Mesenchymal stem cell (in vitro differentiated cells and primary cell): ENCODE measurements at regions not wholly inside any gene's neighbourhood (a gene's known extent, or its start where the extent isn't known, plus 50 kb on each side); places are given as distances from the start of the nearest gene placed in this dataset.

Source experiments
- DNase-seq: peaks from one replicate; pipeline ENCODE4 v3.0.0-alpha.2; 2013
- H2AFZ ChIP-seq: one replicate; pipeline ENCODE4 v1.6.1; 2013; ENCODE audit warnings: low read depth, mild to moderate bottlenecking, control low read depth, inconsistent platforms, low read length, moderate library complexity
- H2AK5ac ChIP-seq: 2 replicates; pipeline ENCODE4 v1.6.1; 2013; ENCODE audit warnings: low read length, moderate library complexity, mild to moderate bottlenecking, inconsistent platforms; ENCODE audit not compliant: severe bottlenecking
- H2BK120ac ChIP-seq: one replicate; pipeline ENCODE4 v1.6.1; 2013; ENCODE audit warnings: low read depth, mild to moderate bottlenecking, inconsistent platforms, low read length, moderate library complexity
- H2BK12ac ChIP-seq, 2 experiments: one replicate each; pipeline ENCODE4 v1.6.1; 2013; ENCODE audit warnings: inconsistent platforms in 2 of 2, low read length in 2 of 2, mild to moderate bottlenecking in 2 of 2, moderate library complexity in 2 of 2, control low read depth in 1 of 2
- H2BK15ac ChIP-seq: one replicate; pipeline ENCODE4 v1.6.1; 2013; ENCODE audit warnings: mild to moderate bottlenecking, low read depth, inconsistent platforms; ENCODE audit not compliant: poor library complexity, severe bottlenecking
- H2BK5ac ChIP-seq: 2 replicates; pipeline ENCODE4 v1.6.1; 2013; ENCODE audit warnings: low read depth, mild to moderate bottlenecking, low read length, control low read depth, inconsistent platforms; ENCODE audit not compliant: poor library complexity, severe bottlenecking
- H3K14ac ChIP-seq, 2 experiments: one replicate each; pipeline ENCODE4 v1.6.1; 2013; ENCODE audit warnings: inconsistent platforms in 2 of 2, low read length in 2 of 2, control low read depth in 1 of 2, mild to moderate bottlenecking in 1 of 2, moderate library complexity in 1 of 2
- H3K18ac ChIP-seq, 2 experiments: one replicate each; pipeline ENCODE4 v1.6.1; 2013; ENCODE audit warnings: inconsistent platforms in 2 of 2, low read length in 2 of 2, control low read depth in 1 of 2, low read depth in 1 of 2, mild to moderate bottlenecking in 1 of 2
- H3K23ac ChIP-seq, 2 experiments: one replicate each; pipeline ENCODE4 v1.6.1; 2013; ENCODE audit warnings: inconsistent platforms in 2 of 2, low read length in 2 of 2, mild to moderate bottlenecking in 2 of 2, moderate library complexity in 2 of 2, control low read depth in 1 of 2
- H3K27ac ChIP-seq: 2 replicates; pipeline ENCODE4 v1.5.1; 2013; ENCODE audit warnings: mild to moderate bottlenecking, moderate library complexity, low read length, control low read depth, inconsistent platforms; ENCODE audit not compliant: poor library complexity, severe bottlenecking
- H3K27me3 ChIP-seq, 2 experiments: 2 replicates each; pipeline versions ENCODE4 v1.6.1 to v1.7.0; 2013; ENCODE audit warnings: low read length in 2 of 2, mild to moderate bottlenecking in 2 of 2, moderate library complexity in 2 of 2, control low read depth in 1 of 2, inconsistent platforms in 1 of 2; ENCODE audit not compliant: control insufficient read depth in 1 of 2, insufficient read depth in 1 of 2
- H3K36me3 ChIP-seq, 2 experiments: 2 replicates each; pipeline versions ENCODE4 v1.6.1 to v1.7.0; 2013; ENCODE audit warnings: low read length in 2 of 2, control low read depth in 1 of 2, inconsistent platforms in 1 of 2, low read depth in 1 of 2, mild to moderate bottlenecking in 1 of 2; ENCODE audit not compliant: insufficient read depth in 2 of 2, control insufficient read depth in 1 of 2
- H3K4ac ChIP-seq, 2 experiments: one replicate each; pipeline ENCODE4 v1.6.1; 2013; ENCODE audit warnings: inconsistent platforms in 2 of 2, low read length in 2 of 2, mild to moderate bottlenecking in 2 of 2, moderate library complexity in 2 of 2, control low read depth in 1 of 2, low read depth in 1 of 2
- H3K4me1 ChIP-seq: 2 replicates; pipeline ENCODE4 v1.6.1; 2013; ENCODE audit warnings: low read depth, low read length, control low read depth; ENCODE audit not compliant: control insufficient read depth, insufficient read depth
- H3K4me2 ChIP-seq: 2 replicates; pipeline ENCODE4 v1.6.1; 2013; ENCODE audit warnings: low read length, mild to moderate bottlenecking, inconsistent platforms; ENCODE audit not compliant: poor library complexity, severe bottlenecking
- H3K4me3 ChIP-seq, 2 experiments: 2 replicates each; pipeline versions ENCODE4 v1.5.1 to v1.7.0; 2013; ENCODE audit warnings: low read length in 2 of 2, mild to moderate bottlenecking in 2 of 2, control low read depth in 1 of 2, low read depth in 1 of 2; ENCODE audit not compliant: insufficient read depth in 1 of 2
- H3K79me1 ChIP-seq: replicated peaks from 2 replicates; pipeline ENCODE4 v1.6.1; 2013; ENCODE audit warnings: mild to moderate bottlenecking, control low read depth, low read length, inconsistent platforms; ENCODE audit not compliant: poor library complexity, severe bottlenecking
- H3K9ac ChIP-seq: 2 replicates; pipeline ENCODE4 v1.7.0; 2013; ENCODE audit warnings: mild to moderate bottlenecking, low read length, moderate library complexity
- H3K9me3 ChIP-seq: 2 replicates; pipeline ENCODE4 v1.7.0; 2013; ENCODE audit warnings: mild to moderate bottlenecking, low read length; ENCODE audit not compliant: control insufficient read depth
- H4K8ac ChIP-seq: one replicate; pipeline ENCODE4 v1.6.1; 2013; ENCODE audit warnings: inconsistent platforms, mild to moderate bottlenecking, low read length, moderate library complexity
- H4K91ac ChIP-seq: one replicate; pipeline ENCODE4 v1.6.1; 2013; ENCODE audit warnings: mild to moderate bottlenecking, low read length, inconsistent platforms
- whole genome bisulfite sequencing: methylation state at CpG from one replicate; pipeline ENCODE4 v1.1.7; 2013; ENCODE audit warnings: mixed read lengths; 5-methylcytosine and 5-hydroxymethylcytosine counted together

DNA sequence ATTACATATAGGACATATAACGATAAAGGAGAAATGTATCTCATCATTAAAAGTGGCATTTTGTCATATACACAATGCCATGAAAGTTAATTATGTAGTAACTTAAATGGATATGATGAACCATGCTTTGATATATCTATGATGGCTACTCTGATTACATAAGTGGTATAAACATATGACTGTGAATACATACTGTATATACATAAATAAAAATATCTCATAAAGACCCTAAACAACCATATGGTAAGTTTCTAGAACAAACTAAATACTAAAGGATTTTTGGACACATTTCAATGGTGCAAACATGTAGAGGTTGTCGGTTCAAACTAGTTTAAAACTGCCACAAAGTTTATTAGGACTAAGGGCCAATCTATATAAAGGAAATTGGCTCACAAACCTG, 849.6 kb upstream of the INTU start:
- H3K23ac ChIP-seq, result no peak overlapping the region
- peaks cover 3% of the 10 kb centered on the region for H3K4me1 ChIP-seq
- H3K9ac ChIP-seq, result no peak overlapping the region
- H4K8ac ChIP-seq, result no peak overlapping the region
- no peak overlapping the region for H2BK12ac ChIP-seq
- H4K91ac ChIP-seq, result no peak overlapping the region
- no peaks in the 10 kb centered on the region for H3K79me1 ChIP-seq
- no peak overlapping the region for H2BK15ac ChIP-seq
- H2BK5ac ChIP-seq, result no peak overlapping the region
- H3K14ac ChIP-seq, result no peak overlapping the region
- no peaks in the 10 kb centered on the region for H3K27me3 ChIP-seq
- no peak overlapping the region for H2BK120ac ChIP-seq
- no CpG with 5 or more reads among the region's 2 CpGs for WGBS
- H3K18ac ChIP-seq, result no peak overlapping the region
- no peak for DNase-seq
- no peak overlapping the region for H3K4ac ChIP-seq
- no peaks in the 10 kb centered on the region for H3K36me3 ChIP-seq
- no peak overlapping the region for H3K4me2 ChIP-seq
- no peak overlapping the region for H3K27ac ChIP-seq
- H2AK5ac ChIP-seq, result no peak overlapping the region
- no peak overlapping the region for H2AFZ ChIP-seq
- no peaks in the 10 kb centered on the region for H3K9me3 ChIP-seq
- H3K4me3 ChIP-seq, result no peak overlapping the region

DNA sequence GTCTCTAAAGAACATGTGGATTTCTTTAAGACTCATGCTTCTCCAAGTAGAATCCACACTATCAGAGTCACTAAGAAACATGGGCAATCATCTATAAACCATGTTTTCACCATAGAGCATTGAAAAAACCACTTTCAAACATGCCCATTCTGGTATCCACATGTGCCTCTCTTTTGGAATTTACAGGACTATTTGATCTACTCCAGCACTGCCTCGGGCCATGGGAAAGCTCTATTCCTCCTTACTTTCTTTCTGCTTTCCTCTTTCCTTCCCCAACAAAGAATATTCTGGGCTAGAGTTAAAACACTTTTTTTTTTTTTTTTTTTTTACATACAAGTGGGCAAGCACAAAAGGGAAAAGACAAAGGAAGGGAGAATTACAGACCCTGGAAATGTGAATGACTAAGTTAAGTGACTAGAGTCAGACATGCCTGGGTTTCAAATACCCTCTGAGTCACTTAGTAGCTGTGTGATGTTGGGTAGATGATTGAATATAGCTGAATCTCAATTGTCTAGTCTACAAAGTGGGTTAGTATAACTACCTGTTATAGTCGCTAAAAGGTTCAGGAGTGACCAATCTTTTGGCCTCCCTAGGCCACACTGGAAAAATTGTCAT, 847.7 kb upstream of the INTU start:
- no peaks in the 10 kb centered on the region for H3K79me1 ChIP-seq
- H3K18ac ChIP-seq, result no peak overlapping the region
- WGBS, result 76% methylated on average over 1 of the region's 2 CpGs
- no peak overlapping the region for H3K4ac ChIP-seq
- no peak for DNase-seq
- H3K9ac ChIP-seq, result no peak overlapping the region
- H2AFZ ChIP-seq, result no peak overlapping the region
- no peak overlapping the region for H3K14ac ChIP-seq
- no peaks in the 10 kb centered on the region for H3K9me3 ChIP-seq
- H4K91ac ChIP-seq, result no peak overlapping the region
- H2BK12ac ChIP-seq, result no peak overlapping the region
- H2AK5ac ChIP-seq, result no peak overlapping the region
- H4K8ac ChIP-seq, result no peak overlapping the region
- H3K27me3 ChIP-seq, result no peaks in the 10 kb centered on the region
- H3K36me3 ChIP-seq, result no peaks in the 10 kb centered on the region
- no peak overlapping the region for H2BK5ac ChIP-seq
- H3K27ac ChIP-seq, result no peak overlapping the region
- no peak overlapping the region for H3K4me3 ChIP-seq
- no peaks in the 10 kb centered on the region for H3K4me1 ChIP-seq
- H2BK120ac ChIP-seq, result no peak overlapping the region
- H2BK15ac ChIP-seq, result no peak overlapping the region
- no peak overlapping the region for H3K4me2 ChIP-seq
- H3K23ac ChIP-seq, result no peak overlapping the region

- H3K9ac ChIP-seq, result no peak overlapping the region
- no peak overlapping the region for H4K8ac ChIP-seq
- H2AFZ ChIP-seq, result no peak overlapping the region
- no peak overlapping the region for H2BK120ac ChIP-seq
- H3K4me2 ChIP-seq, result no peak overlapping the region
- no peak overlapping the region for H3K4me3 ChIP-seq
- H3K4ac ChIP-seq, result no peak overlapping the region
- no peak overlapping the region for H3K18ac ChIP-seq
- no peaks in the 10 kb centered on the region for H3K79me1 ChIP-seq
- H3K27ac ChIP-seq, result no peak overlapping the region
- H3K9me3 ChIP-seq, result no peaks in the 10 kb centered on the region
- H3K36me3 ChIP-seq, result no peaks in the 10 kb centered on the region
- peak; percentile 19 for DNase-seq
- H3K27me3 ChIP-seq, result no peaks in the 10 kb centered on the region
- WGBS, result 100% methylated on average over 1 of the region's 1 CpG
- no peak overlapping the region for H2BK15ac ChIP-seq
- H4K91ac ChIP-seq, result no peak overlapping the region
- H3K4me1 ChIP-seq, result peaks cover 3% of the 10 kb centered on the region
- H3K14ac ChIP-seq, result no peak overlapping the region
- no peak overlapping the region for H2AK5ac ChIP-seq
- no peak overlapping the region for H2BK12ac ChIP-seq
- no peak overlapping the region for H3K23ac ChIP-seq
- H2BK5ac ChIP-seq, result no peak overlapping the region
Measured at GRCh38 chr4:126790633-126791032, 842.1 kb upstream of the INTU start.

DNA sequence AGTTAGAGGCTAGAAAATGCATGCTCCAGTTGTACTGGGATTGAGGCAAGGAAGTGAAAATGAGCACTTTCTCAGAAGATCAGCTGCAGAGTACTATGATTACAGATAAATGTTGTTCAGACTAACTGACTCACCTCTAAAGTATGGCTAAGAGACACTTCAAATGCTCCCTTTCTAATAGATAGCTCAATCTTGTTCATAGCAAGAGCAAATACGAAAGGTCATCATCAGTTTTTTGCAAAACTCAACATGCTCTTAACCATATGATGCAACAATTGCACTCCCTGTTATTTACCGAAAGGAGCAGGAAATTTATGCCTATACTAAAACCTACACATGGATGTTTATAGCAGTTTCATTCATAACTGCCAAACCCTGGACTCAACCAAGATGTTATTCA, 838.4 kb upstream of the INTU start:
- H3K36me3 ChIP-seq, result no peaks in the 10 kb centered on the region
- no peak overlapping the region for H3K4ac ChIP-seq
- peaks cover 3% of the 10 kb centered on the region for H3K4me1 ChIP-seq
- H3K4me2 ChIP-seq, result no peak overlapping the region
- no peak overlapping the region for H2BK120ac ChIP-seq
- H3K27me3 ChIP-seq, result no peaks in the 10 kb centered on the region
- DNase-seq, result peak; percentile 54
- H3K23ac ChIP-seq, result no peak overlapping the region
- no peak overlapping the region for H2BK5ac ChIP-seq
- no peak overlapping the region for H3K9ac ChIP-seq
- 16% methylated on average over 1 of the region's 2 CpGs for WGBS
- H2BK15ac ChIP-seq, result no peak overlapping the region
- no peak overlapping the region for H2AFZ ChIP-seq
- H3K79me1 ChIP-seq, result no peaks in the 10 kb centered on the region
- no peak overlapping the region for H4K91ac ChIP-seq
- no peak overlapping the region for H3K4me3 ChIP-seq
- no peaks in the 10 kb centered on the region for H3K9me3 ChIP-seq
- H3K14ac ChIP-seq, result no peak overlapping the region
- H2AK5ac ChIP-seq, result no peak overlapping the region
- no peak overlapping the region for H4K8ac ChIP-seq
- no peak overlapping the region for H3K18ac ChIP-seq
- H3K27ac ChIP-seq, result no peak overlapping the region
- no peak overlapping the region for H2BK12ac ChIP-seq
